Left ventricle myocardium inferior (tissue), 1 donor: ENCODE measurements at regions not wholly inside any gene's neighbourhood (a gene's known extent, or its start where the extent isn't known, plus 50 kb on each side); places are given as distances from the start of the nearest gene placed in this dataset.
"Not testable (repeated sequence)": the region's sequence is repeated elsewhere in the genome, so short reads cannot be mapped to it uniquely, and the experiment has no call there.

ENCODE experiments used
- DNase-seq: peaks from one replicate; pipeline ENCODE4 v3.0.0-alpha.2; 2020
- H3K27ac ChIP-seq: fragments of 200-600 bp; replicated peaks from 2 replicates; pipeline ENCODE4 v1.8.0; 2021
- H3K27me3 ChIP-seq: fragments of 200-600 bp; 2 replicates; pipeline ENCODE4 v1.8.0; 2021; ENCODE audit warnings: low read depth
- H3K36me3 ChIP-seq: fragments of 200-600 bp; 2 replicates; pipeline ENCODE4 v1.8.0; 2021
- H3K4me1 ChIP-seq: fragments of 200-600 bp; 2 replicates; pipeline ENCODE4 v1.8.0; 2021
- H3K4me3 ChIP-seq: fragments of 200-600 bp; 2 replicates; pipeline ENCODE4 v1.8.0; 2021; ENCODE audit warnings: mild to moderate bottlenecking, moderate library complexity
- H3K9me3 ChIP-seq: fragments of 200-600 bp; replicated peaks from 2 replicates; pipeline ENCODE4 v1.8.0; 2021
- CTCF ChIP-seq: fragments of 200-600 bp; IDR thresholded peaks from 2 replicates; pipeline ENCODE4 v1.8.0; 2021; ENCODE audit warnings: antibody characterized with exemption, mild to moderate bottlenecking, borderline replicate concordance
- intact Hi-C: fragments of 100-400 bp; cut with micrococcal nuclease; formaldehyde crosslinking; loops from one replicate; pipeline ENCODE4 v1.11.0; 2022
- donor health status: DM: no; HTN: yes; CAD: no; lungs with severe emphysema.

DNA sequence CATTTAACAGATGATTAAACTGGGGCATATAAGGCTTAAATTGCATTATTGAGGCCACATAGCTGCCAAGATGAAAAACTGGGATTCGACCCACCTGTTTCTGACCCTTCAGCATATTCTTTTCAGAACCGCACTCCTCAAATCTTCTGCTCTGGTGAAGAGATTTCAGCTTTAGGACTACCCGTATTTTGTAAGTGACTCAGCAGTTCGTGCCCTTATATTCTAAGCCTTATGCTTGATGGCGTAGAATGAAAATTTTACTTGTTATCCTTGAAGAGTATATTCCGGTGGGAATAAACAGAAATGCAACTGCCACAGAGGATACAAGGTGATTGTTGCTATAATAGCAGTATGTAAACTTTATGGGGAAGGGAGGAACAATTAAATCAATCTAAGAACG lies 657.1 kb downstream of the DOK5 start:
- DNase-seq, result no peak
- H3K4me3 ChIP-seq, result no peak overlapping the region
- no peaks in the 10 kb centered on the region for H3K36me3 ChIP-seq
- H3K9me3 ChIP-seq, result no peaks in the 10 kb centered on the region
- H3K27ac ChIP-seq, result no peak overlapping the region
- peaks cover 9% of the 10 kb centered on the region for H3K4me1 ChIP-seq
- TF ChIP-seq CTCF, result no peak
- no peaks in the 10 kb centered on the region for H3K27me3 ChIP-seq
- intact Hi-C loops, result no loop called here

- DNase-seq, H3K27me3 ChIP-seq, intact Hi-C loops, H3K9me3 ChIP-seq, H3K4me1 ChIP-seq, H3K27ac ChIP-seq, H3K36me3 ChIP-seq, H3K4me3 ChIP-seq: not testable (repeated sequence)
Observed at GRCh38 chr20:55117577-55117976, 642.2 kb downstream of the DOK5 start.

DNA sequence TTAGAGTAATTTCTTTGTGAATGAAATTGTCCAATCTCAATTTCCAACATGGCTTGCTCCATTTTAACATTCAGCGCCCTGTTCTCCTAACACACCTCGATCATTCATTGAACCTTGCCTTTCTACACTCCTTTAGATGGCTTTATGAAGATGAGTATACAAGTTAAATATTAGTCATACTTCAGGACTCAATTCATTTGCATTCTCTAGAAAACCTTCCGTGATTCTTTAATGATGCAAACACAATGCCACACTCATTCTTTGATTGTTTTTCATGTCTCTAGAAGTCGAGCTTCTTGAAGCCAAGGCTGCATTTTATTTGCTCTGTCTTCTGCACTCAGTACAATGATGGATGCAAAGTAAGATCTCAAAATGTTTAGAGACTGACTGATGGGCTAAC lies 641.2 kb downstream of the DOK5 start:
- no peak for DNase-seq
- Histone ChIP-seq H3K4me1 (no peaks in the 10 kb centered on the region), H3K4me3 (no peak overlapping the region), H3K27me3 (no peaks in the 10 kb centered on the region), H3K9me3 (peaks cover 2% of the 10 kb centered on the region), H3K27ac (no peak overlapping the region), H3K36me3 (no peaks in the 10 kb centered on the region)
- intact Hi-C loops, result no loop called here
- TF ChIP-seq CTCF, result no peak

DNA sequence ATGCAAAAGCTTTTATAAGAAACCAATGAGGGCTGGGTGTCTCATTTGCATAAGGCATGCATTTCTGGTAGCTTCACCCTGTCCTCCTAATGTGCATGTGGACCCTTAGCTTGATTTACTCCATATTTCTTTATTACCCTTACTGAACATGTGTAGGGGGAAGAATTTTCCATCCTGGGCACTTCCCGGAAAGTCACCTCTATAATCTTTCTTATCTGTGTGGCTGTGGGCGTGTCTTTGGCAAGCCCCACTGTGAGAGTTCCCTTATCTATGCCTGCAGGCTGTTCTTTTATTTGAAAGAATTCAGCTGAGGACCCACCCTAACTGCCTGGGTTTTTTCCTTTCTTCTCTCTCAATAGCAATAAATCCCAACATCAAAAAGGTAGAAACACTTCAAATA lies 627.8 kb downstream of the DOK5 start:
- Histone ChIP-seq H3K36me3 (no peaks in the 10 kb centered on the region), H3K9me3 (no peaks in the 10 kb centered on the region), H3K27me3 (no peaks in the 10 kb centered on the region), H3K4me1 (peaks cover 4% of the 10 kb centered on the region), H3K4me3 (no peak overlapping the region), H3K27ac (no peak overlapping the region)
- TF ChIP-seq CTCF, result no peak
- DNase-seq, result no peak
- intact Hi-C loops, result no loop called here

DNA sequence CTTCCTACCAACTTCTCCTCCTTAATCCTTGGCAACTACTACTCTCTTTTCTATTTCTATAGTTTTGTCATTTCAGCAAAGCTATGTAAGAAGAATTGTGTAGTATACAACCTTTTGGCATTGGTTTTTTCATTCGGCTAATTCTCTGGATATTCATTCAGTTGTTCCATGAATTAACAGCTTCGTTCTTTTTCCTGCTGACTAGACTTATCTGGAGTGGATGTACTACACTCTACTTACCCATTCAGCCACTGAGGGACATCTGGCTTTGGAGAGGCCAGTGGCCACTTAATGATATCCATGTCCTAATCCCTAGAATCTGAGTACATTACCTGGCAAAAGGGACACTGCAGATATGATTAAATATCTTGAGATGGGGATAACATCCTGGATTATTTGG lies 623.9 kb downstream of the DOK5 start:
- H3K9me3 ChIP-seq, result no peaks in the 10 kb centered on the region
- no peak overlapping the region for H3K27ac ChIP-seq
- no peak for DNase-seq
- H3K36me3 ChIP-seq, result no peaks in the 10 kb centered on the region
- no peak overlapping the region for H3K4me3 ChIP-seq
- intact Hi-C loops, result no loop called here
- H3K27me3 ChIP-seq, result no peaks in the 10 kb centered on the region
- TF ChIP-seq CTCF, result no peak
- H3K4me1 ChIP-seq, result peaks cover 17% of the 10 kb centered on the region

DNA sequence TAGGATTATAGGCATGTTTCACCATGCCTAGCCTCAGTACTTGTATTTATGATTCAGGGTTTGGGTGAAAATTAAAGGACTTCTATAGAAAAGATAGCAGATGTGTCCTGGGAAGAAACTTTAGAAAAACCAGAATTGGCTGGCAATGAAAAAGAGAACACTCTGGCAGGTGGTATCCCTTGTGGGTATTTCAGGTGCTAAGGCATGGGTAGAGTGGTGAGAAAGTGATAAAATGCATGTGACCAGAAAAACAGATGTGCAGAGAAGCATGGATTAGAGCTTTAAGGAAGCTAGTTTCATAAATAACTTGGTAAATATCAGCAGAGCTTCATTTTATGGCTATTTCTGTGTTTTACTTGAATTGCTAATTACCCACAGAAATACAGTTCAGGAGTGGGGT lies 622.2 kb downstream of the DOK5 start:
- DNase-seq, result no peak
- H3K36me3 ChIP-seq, result no peaks in the 10 kb centered on the region
- no peak overlapping the region for H3K4me3 ChIP-seq
- no peak for TF ChIP-seq CTCF
- H3K9me3 ChIP-seq, result peaks cover 10% of the 10 kb centered on the region
- H3K27me3 ChIP-seq, result no peaks in the 10 kb centered on the region
- H3K4me1 ChIP-seq, result peaks cover 13% of the 10 kb centered on the region
- intact Hi-C loops, result no loop called here
- H3K27ac ChIP-seq, result no peak overlapping the region
